ENCODE measurements at regions not wholly inside any gene's neighbourhood (a gene's known extent, or its start where the extent isn't known, plus 50 kb on each side); places are given as distances from the start of the nearest gene placed in this dataset.
"Not testable (repeated sequence)": the region's sequence is repeated elsewhere in the genome, so short reads cannot be mapped to it uniquely, and the experiment has no call there.

GRCh38 chr1:38730511-38731397, 128.8 kb downstream of the RRAGC start:
- no peak overlapping the region for H3K4me3 ChIP-seq (ENCODE audit: low read depth, low read length)
- TF ChIP-seq, protein P1, sequence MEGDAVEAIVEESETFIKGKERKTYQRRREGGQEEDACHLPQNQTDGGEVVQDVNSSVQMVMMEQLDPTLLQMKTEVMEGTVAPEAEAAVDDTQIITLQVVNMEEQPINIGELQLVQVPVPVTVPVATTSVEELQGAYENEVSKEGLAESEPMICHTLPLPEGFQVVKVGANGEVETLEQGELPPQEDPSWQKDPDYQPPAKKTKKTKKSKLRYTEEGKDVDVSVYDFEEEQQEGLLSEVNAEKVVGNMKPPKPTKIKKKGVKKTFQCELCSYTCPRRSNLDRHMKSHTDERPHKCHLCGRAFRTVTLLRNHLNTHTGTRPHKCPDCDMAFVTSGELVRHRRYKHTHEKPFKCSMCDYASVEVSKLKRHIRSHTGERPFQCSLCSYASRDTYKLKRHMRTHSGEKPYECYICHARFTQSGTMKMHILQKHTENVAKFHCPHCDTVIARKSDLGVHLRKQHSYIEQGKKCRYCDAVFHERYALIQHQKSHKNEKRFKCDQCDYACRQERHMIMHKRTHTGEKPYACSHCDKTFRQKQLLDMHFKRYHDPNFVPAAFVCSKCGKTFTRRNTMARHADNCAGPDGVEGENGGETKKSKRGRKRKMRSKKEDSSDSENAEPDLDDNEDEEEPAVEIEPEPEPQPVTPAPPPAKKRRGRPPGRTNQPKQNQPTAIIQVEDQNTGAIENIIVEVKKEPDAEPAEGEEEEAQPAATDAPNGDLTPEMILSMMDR (IDR thresholded peaks at IDR 0.05; ENCODE audit: insufficient read depth, low read depth, low read length, missing control alignments) = no peak
- DNase-seq (ENCODE audit: low read depth) = no peak

DNA sequence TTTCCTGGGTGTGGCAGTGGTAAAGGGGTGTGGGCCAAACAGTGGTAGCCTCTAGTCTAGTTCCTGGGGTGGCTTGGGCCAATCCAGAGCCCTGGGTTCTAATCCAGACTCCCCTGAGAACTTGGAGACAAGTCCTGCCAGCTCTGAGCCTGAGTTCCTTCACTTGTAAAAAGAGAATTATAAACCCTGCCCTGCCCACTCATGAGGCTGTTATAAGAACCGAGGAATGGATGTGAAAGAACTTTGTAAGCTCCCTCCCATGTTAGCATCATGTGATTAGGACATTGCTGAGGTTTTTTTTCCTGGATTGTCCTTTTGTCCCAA, 131.0 kb downstream of the RRAGC start:
- no peak overlapping the region for H3K4me3 ChIP-seq (ENCODE audit: low read depth, low read length)
- TF ChIP-seq, protein P1 (IDR thresholded peaks at IDR 0.05; ENCODE audit: insufficient read depth, low read depth, low read length, missing control alignments) = no peak
- no peak for DNase-seq (ENCODE audit: low read depth)

DNA sequence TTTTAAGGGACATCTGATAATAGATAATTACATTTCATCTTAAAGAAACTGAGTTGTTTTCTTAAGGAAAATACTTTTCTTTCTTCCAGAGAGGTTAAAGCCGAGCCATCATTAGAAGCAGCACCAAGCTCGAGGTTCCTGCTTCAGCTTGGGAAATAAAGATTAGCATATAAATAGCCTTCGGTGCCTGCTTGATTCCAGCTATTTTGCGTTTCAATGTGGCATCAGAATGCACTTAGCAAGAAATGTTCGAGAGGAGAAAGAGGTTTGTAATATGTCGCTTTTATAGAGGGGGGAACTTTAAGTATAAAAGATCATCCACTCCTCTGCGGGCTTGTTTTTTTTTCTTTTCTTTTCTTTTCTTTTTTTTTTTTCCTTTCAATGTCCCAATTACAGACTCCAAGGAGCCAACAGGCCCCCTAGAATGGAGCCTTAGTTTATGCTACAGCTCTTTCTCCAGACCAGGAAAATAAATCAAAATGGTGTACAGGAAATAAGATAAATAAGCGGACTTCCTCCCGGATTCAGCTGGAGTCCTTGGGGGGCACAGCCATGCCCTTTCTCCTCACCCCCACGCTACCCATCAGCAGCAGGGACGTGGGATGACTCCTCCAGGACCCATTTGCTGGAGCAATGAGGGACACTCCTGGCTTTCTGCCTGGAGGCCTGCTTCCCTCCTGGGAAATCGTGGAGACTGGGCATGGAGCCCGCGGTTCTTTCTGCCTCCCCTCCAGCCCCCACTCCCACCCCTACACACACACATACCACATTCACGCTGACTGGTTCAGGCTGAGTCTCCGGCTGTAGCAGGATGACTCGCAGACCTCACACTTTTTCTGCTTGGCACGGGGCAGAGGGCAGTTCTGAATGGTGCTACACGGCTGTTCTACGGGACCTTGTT, 131.6 kb downstream of the RRAGC start:
- no peak overlapping the region for H3K4me3 ChIP-seq (ENCODE audit: low read depth, low read length)
- TF ChIP-seq, protein P1 (IDR thresholded peaks at IDR 0.05; ENCODE audit: insufficient read depth, low read depth, low read length, missing control alignments) = no peak
- DNase-seq (ENCODE audit: low read depth) = no peak

DNA sequence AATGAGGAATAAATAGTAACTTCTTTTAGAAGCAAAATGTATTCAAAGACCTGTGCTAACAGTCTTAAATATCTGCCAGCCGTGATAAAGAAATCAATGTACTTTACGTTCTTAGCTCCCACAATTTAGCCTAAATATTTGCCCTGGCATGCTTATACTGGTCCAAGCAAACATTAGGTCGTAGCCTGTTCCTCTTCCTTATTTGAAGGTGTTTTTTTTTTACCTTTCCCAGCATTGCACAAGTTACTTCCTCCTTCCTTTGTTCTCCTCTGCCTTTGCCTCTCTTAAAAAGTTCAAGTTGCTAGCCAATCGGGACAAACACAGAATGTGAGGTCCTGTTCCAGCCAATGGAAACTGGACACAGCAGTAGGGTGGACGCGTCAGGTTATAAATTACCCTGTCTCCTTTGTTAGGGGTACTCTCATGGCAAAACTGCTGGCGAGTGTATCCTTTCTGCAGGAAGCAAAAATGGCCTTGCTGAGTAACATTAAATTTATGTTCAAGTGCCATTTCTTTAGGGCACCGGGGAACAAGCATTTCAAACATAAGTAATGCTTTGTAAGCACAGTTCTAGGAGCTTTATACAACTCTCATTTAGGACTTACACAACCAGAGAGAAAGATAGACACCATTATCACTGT, 134.1 kb downstream of the RRAGC start:
- not testable (repeated sequence) for DNase-seq (ENCODE audit: low read depth); H3K4me3 ChIP-seq (ENCODE audit: low read depth, low read length)

GRCh38 chr1:38724160-38725131, 135.1 kb downstream of the RRAGC start:
- no peak for DNase-seq (ENCODE audit: low read depth)
- TF ChIP-seq, protein P1 (IDR thresholded peaks at IDR 0.05; ENCODE audit: insufficient read depth, low read depth, low read length, missing control alignments) = no peak
- H3K4me3 ChIP-seq (ENCODE audit: low read depth, low read length) = no peak overlapping the region

DNA sequence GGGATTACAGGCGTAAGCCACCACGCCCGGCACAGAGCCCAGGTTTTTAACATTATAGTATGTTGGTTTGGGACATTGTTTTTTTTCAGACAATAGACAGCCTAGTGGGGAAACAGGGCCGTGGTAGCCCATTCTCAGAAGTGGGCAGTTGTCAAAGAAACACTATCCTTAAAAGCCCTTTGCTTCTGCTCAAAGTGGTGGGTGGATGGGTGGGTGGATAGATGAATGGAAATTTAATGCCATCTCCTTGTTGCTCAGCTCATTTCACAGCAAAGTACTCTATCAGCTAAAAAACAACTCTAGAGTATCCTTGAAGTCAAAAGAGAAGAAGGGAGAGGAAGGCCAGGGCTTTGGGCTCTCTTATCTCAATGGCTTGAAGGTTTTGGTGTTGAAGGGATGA, 137.8 kb downstream of the RRAGC start:
- H3K4me3 ChIP-seq (ENCODE audit: low read depth, low read length) = no peak overlapping the region
- no peak for DNase-seq (ENCODE audit: low read depth)
- TF ChIP-seq, protein P1 (IDR thresholded peaks at IDR 0.05; ENCODE audit: insufficient read depth, low read depth, low read length, missing control alignments) = no peak

Data from GM12865 (cell line).